ENCODE measurements at regions not wholly inside any gene's neighbourhood (a gene's known extent, or its start where the extent isn't known, plus 50 kb on each side); places are given as distances from the start of the nearest gene placed in this dataset.

DNA sequence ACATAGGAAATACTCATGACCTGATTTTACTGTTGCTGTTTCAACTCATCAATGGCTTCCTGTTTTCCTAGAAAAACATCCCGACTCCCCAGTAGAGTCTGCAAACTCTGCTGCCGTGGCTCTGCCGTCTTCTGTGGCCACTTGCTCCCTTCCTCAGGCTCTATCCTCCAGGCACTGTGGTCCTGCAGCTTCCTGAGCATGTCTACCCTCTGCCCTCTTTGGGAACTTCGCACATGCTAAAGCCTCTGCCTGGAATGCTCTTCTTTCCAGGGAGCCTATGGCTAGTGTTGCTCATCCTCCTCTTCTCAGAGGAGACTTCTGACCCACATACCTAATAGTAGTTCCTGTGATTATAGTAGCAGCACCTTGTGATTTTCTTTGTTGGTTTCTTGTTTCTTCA, 256.9 kb downstream of the MAN2A1 start:
- H3K79me1 ChIP-seq (ENCODE audit: low read depth, low read length), result no peaks in the 10 kb centered on the region
- H4K8ac ChIP-seq (ENCODE audit: extremely low read depth, insufficient read depth, low read length), result no peak overlapping the region
- no peaks in the 10 kb centered on the region for H3K23me2 ChIP-seq (ENCODE audit: low read depth, low read length)
- FAIRE-seq (no peak), DNase-seq (ENCODE audit: low read depth in 1 of 2, low spot score in 2 of 2) (no peak)
- ChIA-PET CTCF (ENCODE audit: partially characterized antibody) (no interaction called here), POLR2A (ENCODE audit: partially characterized antibody) (no interaction called here)
- H2AK5ac ChIP-seq (ENCODE audit: low read depth, low read length), result no peak overlapping the region
- H3K4me2 ChIP-seq (ENCODE audit: insufficient read depth in 1 of 2, low read depth in 2 of 2, low read length in 2 of 2), result no peak overlapping the region
- H3K23ac ChIP-seq (ENCODE audit: insufficient read length), result no peak overlapping the region
- no peaks in the 10 kb centered on the region for H3K27me3 ChIP-seq (replicated peaks in 1 of 4; ENCODE audit: control insufficient read depth in 3 of 4, extremely low read depth in 1 of 4, insufficient read depth in 3 of 4, low read length in 3 of 4)
- 98% methylated on average over 4 of the region's 4 CpGs; no CpG with 5 or more reads in 1 of the 2 experiments for WGBS, 2 experiments (ENCODE audit: extremely low coverage in 1 of 2, insufficient coverage in 1 of 2, insufficient read length in 1 of 2, insufficient replicate concordance in 2 of 2, low coverage in 1 of 2, low lambda C conversion rate in 2 of 2, missing lambda C conversion rate in 1 of 2)
- no peak overlapping the region for H3K9ac ChIP-seq (replicated peaks in 1 of 4; ENCODE audit: extremely low read depth in 1 of 4, low read depth in 3 of 4, low read length in 3 of 4)
- no peaks in the 10 kb centered on the region for H3K36me3 ChIP-seq (ENCODE audit: control insufficient read depth in 2 of 4, insufficient read depth in 4 of 4, low read length in 3 of 4)
- H4K91ac ChIP-seq (replicated peaks; ENCODE audit: insufficient read length, low read length), result no peak overlapping the region
- H4K20me1 ChIP-seq (replicated peaks in 1 of 2; ENCODE audit: control insufficient read depth in 1 of 2, insufficient read depth in 2 of 2, low read length in 2 of 2), result no peaks in the 10 kb centered on the region
- no peak overlapping the region for H2BK5ac ChIP-seq (ENCODE audit: low read depth, low read length)
- H2AFZ ChIP-seq (ENCODE audit: low read length), result no peak overlapping the region
- H3K79me2 ChIP-seq (ENCODE audit: control insufficient read depth in 1 of 2, insufficient read depth in 2 of 2, low read length in 2 of 2), result no peaks in the 10 kb centered on the region
- no peak overlapping the region for H2BK15ac ChIP-seq (ENCODE audit: low read length)
- TF ChIP-seq MAFK (IDR thresholded peaks at IDR 0.05; ENCODE audit: low read depth, low read length) (no peak), EZH2 (IDR thresholded peaks at IDR 0.05; ENCODE audit: low read depth, low read length, severe bottlenecking) (no peak), TAF7 (optimal IDR thresholded peaks at IDR 0.05; ENCODE audit: borderline replicate concordance, low read depth, low read length) (no peak)
- H2BK120ac ChIP-seq (replicated peaks; ENCODE audit: low read depth, low read length), result no peak overlapping the region
- H2BK12ac ChIP-seq (ENCODE audit: low read depth, low read length), result no peak overlapping the region
- H3K4me3 ChIP-seq (ENCODE audit: extremely low read depth in 1 of 4, insufficient read depth in 2 of 4, low read depth in 3 of 4, low read length in 4 of 4), result no peak overlapping the region
- no peaks in the 10 kb centered on the region for H3K9me3 ChIP-seq (ENCODE audit: insufficient read depth in 2 of 2, low read depth in 1 of 2, low read length in 1 of 2)
- no peak overlapping the region for H3K18ac ChIP-seq (ENCODE audit: extremely low read depth, low read length)
- H3K4ac ChIP-seq (replicated peaks; ENCODE audit: insufficient read length, low read depth, low read length), result no peak overlapping the region
- H3K14ac ChIP-seq (ENCODE audit: insufficient read length), result no peak overlapping the region
- H3K27ac ChIP-seq (ENCODE audit: low read depth, low read length), result no peak overlapping the region
- no peak overlapping the region for H2BK20ac ChIP-seq (ENCODE audit: low read length)
- no peak overlapping the region for H3K56ac ChIP-seq (replicated peaks; ENCODE audit: insufficient read length, low read depth, low read length)
- H4K5ac ChIP-seq (ENCODE audit: insufficient read length, low read depth, low read length), result no peak overlapping the region
- H3K4me1 ChIP-seq (replicated peaks in 1 of 4; ENCODE audit: control insufficient read depth in 3 of 4, insufficient read depth in 4 of 4, low read length in 3 of 4), result no peaks in the 10 kb centered on the region
